Middle frontal gyrus (tissue), 1 donor: ENCODE measurements at regions not wholly inside any gene's neighbourhood (a gene's known extent, or its start where the extent isn't known, plus 50 kb on each side); places are given as distances from the start of the nearest gene placed in this dataset.
"Not testable (repeated sequence)": the region's sequence is repeated elsewhere in the genome, so short reads cannot be mapped to it uniquely, and the experiment has no call there.

Experiments
- DNase-seq: peaks from one replicate; pipeline ENCODE4 v3.0.0-alpha.2; 2015; ENCODE audit warnings: low spot score; ENCODE audit errors: extremely low spot score

- no peak for DNase-seq
These were observed 464.5 kb upstream of the ZMIZ1 start for GRCh38 chr10:78604286-78604685.

GRCh38 chr10:78604721-78605120, 464.0 kb upstream of the ZMIZ1 start:
- DNase-seq: no peak

DNA sequence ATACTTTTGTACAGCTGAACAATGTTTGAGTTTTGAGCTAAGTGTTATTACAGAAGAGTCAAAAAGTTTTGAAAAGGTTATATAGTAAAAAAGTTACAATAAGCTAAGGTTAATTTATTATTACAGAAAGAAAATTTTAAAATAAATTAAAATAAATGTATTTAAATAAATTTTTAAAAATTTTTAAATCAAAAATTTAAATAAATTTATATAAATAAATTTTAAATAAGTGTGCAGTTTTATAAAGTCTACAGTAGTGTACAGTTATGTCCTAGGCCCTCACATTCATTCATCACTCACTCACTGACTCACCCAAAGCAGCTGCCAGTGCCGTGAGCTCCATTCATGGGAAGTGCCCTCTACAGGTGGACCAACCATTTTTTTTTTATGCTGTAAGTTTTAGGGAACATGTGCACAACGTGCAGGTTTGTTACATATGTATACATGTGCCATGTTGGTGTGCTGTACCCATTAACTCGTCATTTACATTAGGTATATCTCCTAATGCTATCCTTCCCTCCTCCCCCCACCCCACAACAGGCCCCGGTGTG, 462.9 kb upstream of the ZMIZ1 start:
- DNase-seq: no peak

DNA sequence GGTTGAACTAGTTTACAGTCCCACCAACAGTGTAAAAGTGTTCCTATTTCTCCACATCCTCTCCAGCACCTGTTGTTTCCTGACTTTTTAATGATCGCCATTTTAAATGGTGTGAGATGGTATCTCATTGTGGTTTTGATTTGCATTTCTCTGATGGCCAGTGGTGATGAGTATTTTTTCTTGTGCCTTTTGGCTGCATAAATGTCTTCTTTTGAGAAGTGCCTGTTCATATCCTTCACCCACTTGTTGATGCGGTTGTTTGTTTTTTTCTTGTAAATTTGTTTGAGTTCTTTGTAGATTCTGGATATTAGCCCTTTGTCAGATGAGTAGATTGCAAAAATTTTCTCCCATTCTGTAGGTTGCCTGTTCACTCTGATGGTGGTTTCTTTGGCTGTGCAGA, 462.0 kb upstream of the ZMIZ1 start:
- not testable (repeated sequence) for DNase-seq

DNA sequence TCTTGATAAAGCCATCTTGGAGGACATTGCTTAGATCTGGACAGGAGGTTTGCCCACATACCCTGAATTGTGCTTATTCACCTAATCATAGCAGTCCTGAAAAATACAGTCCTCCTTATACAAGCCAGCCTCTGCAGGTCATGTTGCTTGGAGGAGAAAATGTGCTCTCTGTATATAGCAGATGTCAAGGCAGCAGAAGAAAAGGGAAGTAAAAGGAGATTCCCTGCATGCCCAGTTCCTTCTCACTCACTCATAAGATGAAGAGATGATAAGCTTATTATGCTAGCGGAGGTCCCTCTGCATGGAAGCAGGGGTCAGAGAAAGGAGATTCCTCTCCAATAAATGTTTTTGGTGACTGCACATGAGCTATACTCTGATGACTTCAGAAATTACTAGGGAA, 458.8 kb upstream of the ZMIZ1 start:
- no peak for DNase-seq

- no peak for DNase-seq
These were observed 455.6 kb upstream of the ZMIZ1 start for GRCh38 chr10:78613132-78613531.

DNA sequence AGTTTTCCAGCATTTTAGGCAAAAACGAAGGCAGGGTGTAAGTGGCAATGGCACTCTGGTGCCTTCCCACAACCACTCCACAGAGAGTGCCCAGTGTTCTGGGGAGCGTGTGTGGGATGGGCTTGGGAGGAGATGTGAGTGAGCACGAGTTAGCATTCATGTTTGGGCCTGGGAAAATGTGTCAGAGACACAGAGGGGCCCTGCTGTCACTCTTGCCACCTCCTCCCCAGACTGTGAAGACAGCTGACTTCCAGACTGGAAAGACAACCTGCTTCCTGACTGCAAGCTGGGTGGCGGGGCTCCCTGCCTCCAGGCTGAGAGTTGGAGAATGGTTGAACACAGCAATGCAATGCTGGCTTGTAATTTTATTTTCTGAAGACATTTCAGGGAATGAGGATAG, 454.5 kb upstream of the ZMIZ1 start:
- DNase-seq: no peak

- no peak for DNase-seq
These were observed 454.0 kb upstream of the ZMIZ1 start for GRCh38 chr10:78614744-78615143.

- DNase-seq: no peak
These were observed 452.6 kb upstream of the ZMIZ1 start for GRCh38 chr10:78616125-78616695.

GRCh38 chr10:78617115-78617514, 451.7 kb upstream of the ZMIZ1 start:
- DNase-seq: no peak

- DNase-seq: no peak
These were observed 451.1 kb upstream of the ZMIZ1 start for GRCh38 chr10:78617631-78618030.

- no peak for DNase-seq
These were observed 450.7 kb upstream of the ZMIZ1 start for GRCh38 chr10:78618050-78618449.

- no peak for DNase-seq
These were observed 449.5 kb upstream of the ZMIZ1 start for GRCh38 chr10:78619115-78619851.

- no peak for DNase-seq
These were observed 448.9 kb upstream of the ZMIZ1 start for GRCh38 chr10:78619896-78620295.

GRCh38 chr10:78620985-78621799, 447.6 kb upstream of the ZMIZ1 start:
- DNase-seq: no peak

GRCh38 chr10:78623578-78624215, 445.1 kb upstream of the ZMIZ1 start:
- no peak for DNase-seq

- no peak for DNase-seq
These were observed 444.0 kb upstream of the ZMIZ1 start for GRCh38 chr10:78624791-78625190.

GRCh38 chr10:78626471-78626870, 442.3 kb upstream of the ZMIZ1 start:
- no peak for DNase-seq

DNA sequence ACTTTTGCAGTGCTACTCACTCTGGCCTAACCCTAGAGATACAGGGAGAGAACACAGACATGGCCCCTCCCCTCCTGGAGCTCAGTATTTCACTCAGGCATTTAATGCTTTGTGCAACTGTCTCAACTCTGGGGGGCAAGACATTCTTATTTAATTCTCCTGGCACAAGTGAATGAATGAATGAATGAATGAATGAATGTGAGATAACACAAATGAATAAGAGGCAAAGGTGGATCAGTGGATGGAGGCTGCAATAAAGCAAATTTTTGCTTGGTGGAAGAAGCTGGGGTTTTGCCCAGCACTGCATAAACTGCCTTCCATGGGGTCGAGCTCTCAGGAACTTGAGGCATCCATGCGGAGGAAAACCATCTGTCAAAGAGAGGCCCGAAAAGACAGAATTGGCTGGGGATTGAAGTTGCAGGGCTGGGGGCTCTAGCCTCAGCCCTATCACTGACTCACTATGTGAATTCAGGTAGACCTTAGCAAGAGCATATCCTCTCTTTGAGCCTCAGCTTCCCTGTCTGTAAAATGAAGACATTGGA, 441.4 kb upstream of the ZMIZ1 start:
- no peak for DNase-seq

DNA sequence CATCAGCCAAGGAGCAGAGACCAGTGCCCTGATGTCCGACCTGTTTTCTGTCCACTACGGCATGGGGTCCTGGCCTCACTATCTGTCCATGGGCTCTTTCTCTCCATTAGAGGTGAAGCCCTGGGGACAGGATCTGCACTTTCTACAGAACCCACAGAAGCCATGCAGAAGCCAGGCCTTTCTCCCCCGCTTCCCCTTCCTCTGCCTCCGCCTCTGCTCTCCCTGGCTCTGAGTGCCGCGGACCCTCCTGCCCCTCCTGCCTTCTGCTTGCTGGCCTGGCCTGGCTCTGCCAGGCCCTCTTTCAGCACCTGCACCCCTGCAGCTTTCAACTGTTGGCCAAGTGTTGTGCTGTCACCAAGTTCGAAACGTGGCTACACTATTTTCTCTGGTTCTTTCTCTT, 439.8 kb upstream of the ZMIZ1 start:
- no peak for DNase-seq

- no peak for DNase-seq
These were observed 439.0 kb upstream of the ZMIZ1 start for GRCh38 chr10:78629773-78630172.
